ENCODE measurements at regions not wholly inside any gene's neighbourhood (a gene's known extent, or its start where the extent isn't known, plus 50 kb on each side); places are given as distances from the start of the nearest gene placed in this dataset.

DNA sequence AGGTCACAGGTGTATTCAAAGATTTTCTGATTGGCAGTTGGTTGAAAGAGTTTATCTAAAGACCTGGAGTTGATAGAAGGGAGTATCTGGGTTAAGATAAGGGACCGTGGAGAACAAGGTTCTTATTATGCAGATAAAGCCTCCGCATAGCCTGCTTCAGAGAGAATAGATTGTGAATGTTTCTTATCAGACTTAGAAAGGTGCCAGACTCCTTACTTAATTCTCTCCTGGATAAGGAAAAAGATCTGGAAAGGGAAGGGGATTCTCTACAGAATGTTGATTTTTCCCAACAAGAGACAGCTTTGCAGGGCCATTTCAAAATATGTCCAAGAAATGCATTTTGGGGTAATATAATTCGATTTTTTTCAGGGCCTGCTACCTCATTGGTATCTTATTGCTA is 341.3 kb upstream of the RARB start:
- DNase-seq, result no peak
- intact Hi-C loops (cut with DNase I), result no loop called here
- no peak for ATAC-seq (ENCODE audit: poor library complexity)

- no peak for DNase-seq
- intact Hi-C loops (cut with DNase I), result no loop called here
- ATAC-seq (ENCODE audit: poor library complexity), result no peak
Measured at GRCh38 chr3:25088284-25088683, 339.8 kb upstream of the RARB start.

DNA sequence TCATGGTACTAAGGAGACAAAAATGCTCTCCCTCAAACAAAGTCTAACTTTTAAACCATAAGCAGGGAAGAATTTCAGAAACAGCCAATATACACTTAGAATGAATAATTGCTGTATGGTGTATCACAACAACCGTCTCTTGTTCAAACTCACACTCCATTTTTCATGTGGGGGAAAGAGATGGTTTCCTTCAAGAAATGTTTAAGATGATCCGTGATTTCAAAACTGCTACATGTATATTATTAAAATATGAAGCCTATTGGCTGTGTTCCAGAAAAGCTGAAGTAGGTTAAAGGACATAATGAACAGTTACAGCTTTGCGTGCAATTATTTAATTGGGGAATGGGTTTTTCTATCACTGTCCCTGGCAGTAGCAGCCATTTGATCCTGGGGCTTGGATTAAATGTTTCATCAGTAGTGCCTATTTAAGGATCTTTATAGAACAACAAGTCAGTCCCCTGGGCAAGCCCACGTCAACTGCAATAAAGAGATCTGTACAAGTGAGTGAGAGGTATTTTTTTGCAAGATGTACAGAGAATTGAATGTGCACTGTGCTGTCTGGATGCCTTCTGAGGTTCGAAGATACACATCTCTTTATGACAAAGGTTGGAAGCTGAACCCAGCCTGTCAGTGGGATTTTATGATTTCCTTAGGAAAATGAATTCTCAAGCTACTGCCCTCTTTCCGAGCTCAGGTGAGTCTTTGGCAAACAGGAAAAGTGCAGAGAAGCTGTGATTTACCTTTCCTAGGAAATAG is 337.2 kb upstream of the RARB start:
- no peak for DNase-seq
- no peak for ATAC-seq (ENCODE audit: poor library complexity)
- intact Hi-C loops (cut with DNase I), result loop anchor here (10.0 kb wide), 1 partner anchor 126 kb away; no protein-coding TSS in a partner anchor

DNA sequence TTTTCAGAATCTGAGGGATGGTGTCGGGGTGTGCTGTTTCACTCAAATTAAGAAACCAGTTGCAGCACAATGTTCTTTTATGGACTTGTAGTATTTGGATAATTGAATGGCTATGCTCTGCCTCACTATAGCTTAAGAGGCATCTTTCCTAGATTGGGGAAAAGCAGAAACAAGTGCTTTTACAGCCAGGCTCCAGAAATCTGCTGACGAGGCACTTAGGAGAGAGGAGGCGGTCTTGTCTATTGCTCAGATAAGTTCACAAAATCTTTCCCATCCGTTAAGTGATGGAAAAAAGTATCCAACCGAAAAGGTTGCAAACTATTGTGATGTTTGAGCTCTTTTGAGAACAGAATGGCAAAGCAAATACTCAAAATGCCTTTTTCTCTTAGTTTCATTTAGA is 336.1 kb upstream of the RARB start:
- intact Hi-C loops (cut with DNase I), result loop anchor here (10.0 kb wide), 1 partner anchor 127 kb away; no protein-coding TSS in a partner anchor
- no peak for DNase-seq
- no peak for ATAC-seq (ENCODE audit: poor library complexity)

- ATAC-seq (ENCODE audit: poor library complexity) (no peak), DNase-seq (no peak)
- intact Hi-C loops (cut with DNase I), result loop anchor here (10.0 kb wide), 1 partner anchor 130 kb away; no protein-coding TSS in a partner anchor
Measured at GRCh38 chr3:25094932-25095685, 333.0 kb upstream of the RARB start.

- DNase-seq (no peak), ATAC-seq (ENCODE audit: poor library complexity) (no peak)
- intact Hi-C loops (cut with DNase I), result loop anchor here (10.0 kb wide), 1 partner anchor 132 kb away; no protein-coding TSS in a partner anchor
Measured at GRCh38 chr3:25096536-25096935, 331.5 kb upstream of the RARB start.

GRCh38 chr3:25097023-25097422 is 331.0 kb upstream of the RARB start:
- ATAC-seq (ENCODE audit: poor library complexity), result no peak
- DNase-seq, result no peak
- intact Hi-C loops (cut with DNase I), result loop anchor here (10.0 kb wide), 1 partner anchor 132 kb away; no protein-coding TSS in a partner anchor

DNA sequence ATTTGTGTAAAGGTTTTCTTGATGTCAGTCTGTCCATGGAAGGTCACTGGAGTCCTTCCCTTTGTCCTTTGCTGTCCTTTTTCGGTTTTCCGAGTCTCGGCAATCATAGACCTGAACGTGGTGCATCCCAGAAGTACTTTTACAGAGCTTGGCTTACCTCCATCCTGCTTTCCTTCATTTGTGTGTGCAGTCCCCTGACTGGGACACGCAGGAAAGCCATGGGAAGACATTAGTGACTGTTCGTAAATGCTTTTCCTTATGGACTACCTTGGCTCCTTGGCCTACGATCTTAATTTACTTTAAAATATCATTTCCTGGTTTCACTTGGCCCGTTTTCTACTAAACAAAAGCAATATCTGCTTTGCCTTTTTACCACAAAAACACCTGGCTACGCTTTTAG is 328.4 kb upstream of the RARB start:
- ATAC-seq (ENCODE audit: poor library complexity), result no peak
- no peak for DNase-seq
- intact Hi-C loops (cut with DNase I), result loop anchor here (10.0 kb wide), 1 partner anchor 135 kb away; no protein-coding TSS in a partner anchor

DNA sequence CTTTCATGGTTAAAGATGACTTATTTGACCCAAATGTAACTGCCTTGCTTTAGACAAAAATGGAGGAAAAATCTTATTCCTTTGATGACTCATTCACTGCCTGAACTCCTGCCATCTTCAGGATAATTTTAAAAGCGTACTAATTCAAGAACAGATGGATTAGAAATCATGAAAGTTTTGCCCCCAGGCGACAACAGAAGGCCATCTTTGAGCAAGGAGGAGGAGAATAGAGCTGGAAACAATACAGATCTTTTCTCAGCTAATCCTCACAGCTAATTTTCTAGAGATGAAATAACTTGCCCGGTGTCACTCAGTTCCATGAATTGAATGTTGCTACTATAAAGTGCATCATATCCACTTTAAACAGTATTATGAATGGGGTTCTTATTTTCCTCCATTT is 324.7 kb upstream of the RARB start:
- DNase-seq (no peak), ATAC-seq (ENCODE audit: poor library complexity) (no peak)
- intact Hi-C loops (cut with DNase I), result no loop called here

DNA sequence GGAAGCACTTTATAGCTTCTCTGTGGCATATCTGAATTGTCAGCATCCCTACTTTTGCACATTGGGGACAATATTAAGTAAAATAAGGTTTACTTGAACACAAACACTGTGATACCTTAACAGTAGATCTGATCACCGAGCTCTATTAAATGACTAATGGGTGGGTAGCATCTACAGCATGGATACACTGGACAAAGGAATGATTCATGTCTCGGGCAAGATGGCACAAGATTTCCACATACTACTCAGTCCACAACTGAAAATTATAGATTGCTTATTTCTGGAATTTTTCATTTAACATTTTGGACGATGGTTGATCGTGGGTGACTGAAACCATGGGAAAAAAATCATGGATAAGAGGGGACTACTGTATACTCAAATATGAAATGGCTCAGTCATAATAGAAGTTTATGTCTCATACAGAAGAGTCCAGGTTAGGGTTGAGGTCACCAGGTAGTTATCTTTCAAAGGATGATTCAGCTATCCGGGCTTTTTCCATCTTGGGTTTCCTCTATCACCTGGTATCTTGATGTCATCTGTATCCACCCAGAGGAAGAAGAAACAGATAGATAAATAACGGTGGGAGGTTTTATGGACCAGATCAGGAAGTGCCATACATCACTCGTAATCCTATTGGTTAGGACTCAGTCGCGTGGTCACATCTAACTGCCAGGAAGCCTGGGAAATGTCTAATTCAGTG is 320.0 kb upstream of the RARB start:
- DNase-seq, result no peak
- no peak for ATAC-seq (ENCODE audit: poor library complexity)
- intact Hi-C loops (cut with DNase I), result no loop called here

- DNase-seq (no peak), ATAC-seq (ENCODE audit: poor library complexity) (no peak)
- intact Hi-C loops (cut with DNase I), result no loop called here
Measured at GRCh38 chr3:25110642-25111041, 317.4 kb upstream of the RARB start.

- ATAC-seq (ENCODE audit: poor library complexity) (no peak), DNase-seq (no peak)
- intact Hi-C loops (cut with DNase I), result no loop called here
Measured at GRCh38 chr3:25113891-25114290, 314.2 kb upstream of the RARB start.

DNA sequence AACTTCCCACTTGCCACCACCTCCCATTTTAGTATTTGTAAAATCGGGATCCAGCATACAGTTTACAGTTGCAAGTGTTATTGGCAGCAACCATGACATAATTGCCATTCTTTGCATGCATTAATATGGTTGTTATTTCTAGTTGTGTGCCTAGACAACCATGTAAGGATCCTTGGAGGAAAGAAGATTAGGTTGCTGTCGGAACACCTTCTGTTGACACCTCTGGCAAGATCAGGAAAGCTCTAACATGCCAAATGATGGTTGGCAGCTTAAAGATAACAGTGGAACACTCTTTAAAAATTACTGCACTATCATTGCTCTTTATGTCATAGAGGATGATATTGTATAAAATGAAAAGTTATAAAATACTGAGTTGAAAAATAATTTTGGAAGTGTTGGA is 313.5 kb upstream of the RARB start:
- intact Hi-C loops (cut with DNase I), result no loop called here
- ATAC-seq (ENCODE audit: poor library complexity), result peak; percentile 60
- DNase-seq, result no peak

DNA sequence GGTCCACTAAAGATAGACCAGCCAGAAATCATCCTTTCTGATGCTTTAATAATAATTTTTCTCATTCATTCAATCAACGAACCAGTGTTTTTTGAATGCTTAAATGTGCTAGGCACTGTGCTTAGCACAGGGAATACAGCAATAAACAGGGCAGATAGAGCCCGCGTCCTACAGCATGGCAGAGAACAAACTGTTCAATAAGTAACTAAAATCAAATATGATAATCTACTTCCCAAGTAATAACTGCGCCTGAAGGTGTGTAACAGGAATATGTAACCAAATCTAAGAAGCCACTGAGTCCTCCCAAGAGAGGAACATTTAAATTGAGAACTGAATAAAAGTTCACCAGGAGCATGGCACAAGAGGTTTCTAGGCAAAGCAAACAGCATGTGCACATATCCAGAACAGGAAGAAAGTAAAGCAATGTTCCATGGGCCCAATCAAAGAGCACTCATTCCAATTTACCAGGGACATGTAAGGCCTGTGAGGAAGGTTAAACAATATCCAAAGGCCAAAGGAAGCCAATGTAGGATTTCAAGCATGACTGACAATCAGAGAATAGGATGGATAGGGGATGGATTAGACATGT is 311.0 kb upstream of the RARB start:
- intact Hi-C loops (cut with DNase I), result no loop called here
- ATAC-seq (ENCODE audit: poor library complexity) (no peak), DNase-seq (no peak)

- no peak for DNase-seq
- no peak for ATAC-seq (ENCODE audit: poor library complexity)
- intact Hi-C loops (cut with DNase I), result no loop called here
Measured at GRCh38 chr3:25119682-25120081, 308.4 kb upstream of the RARB start.

- DNase-seq (no peak), ATAC-seq (ENCODE audit: poor library complexity) (no peak)
- intact Hi-C loops (cut with DNase I), result no loop called here
Measured at GRCh38 chr3:25120665-25121064, 307.4 kb upstream of the RARB start.

DNA sequence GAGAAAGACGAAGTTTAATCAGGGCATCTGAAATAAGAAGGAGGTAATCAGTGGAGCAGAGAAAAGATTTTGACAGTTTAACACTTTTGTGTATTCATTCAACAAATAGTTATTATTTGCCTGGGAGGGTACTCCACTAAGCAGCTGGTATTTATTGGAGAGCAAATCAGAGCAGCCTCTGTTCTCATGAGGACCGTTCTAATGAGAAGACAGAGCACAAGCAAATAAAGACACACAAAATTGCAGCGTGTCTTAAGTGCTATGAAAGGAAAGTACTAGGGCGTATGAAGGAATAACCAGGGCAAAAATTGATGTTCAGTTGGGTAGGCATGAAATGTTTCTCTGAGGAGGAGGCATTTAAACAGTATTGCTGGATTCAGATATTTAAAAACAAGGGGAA is 302.9 kb upstream of the RARB start:
- no peak for DNase-seq
- ATAC-seq (ENCODE audit: poor library complexity), result no peak
- intact Hi-C loops (cut with DNase I), result no loop called here

DNA sequence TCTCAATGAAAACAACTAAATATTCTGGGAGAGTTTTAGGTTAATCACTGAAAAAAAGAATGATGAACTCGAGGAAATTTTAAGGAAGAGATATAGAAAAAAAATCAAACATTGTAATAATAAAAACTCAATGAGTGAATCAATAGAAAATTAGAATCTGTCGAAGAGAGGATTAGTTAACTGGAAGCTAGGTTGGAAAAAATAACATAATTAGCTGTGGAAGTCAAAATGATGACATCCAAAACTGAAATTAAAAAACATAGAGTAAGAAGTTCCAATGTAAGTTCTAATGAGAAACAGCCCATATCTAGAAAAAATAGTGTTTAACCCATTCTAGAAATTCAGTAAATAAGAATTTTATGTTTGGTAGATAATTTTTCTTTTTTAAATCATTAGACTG is 299.3 kb upstream of the RARB start:
- intact Hi-C loops (cut with DNase I), result no loop called here
- no peak for ATAC-seq (ENCODE audit: poor library complexity)
- DNase-seq, result no peak

Data from Right ventricle myocardium superior (tissue), 1 donor.